ENCODE measurements at regions not wholly inside any gene's neighbourhood (a gene's known extent, or its start where the extent isn't known, plus 50 kb on each side); places are given as distances from the start of the nearest gene placed in this dataset.

DNA sequence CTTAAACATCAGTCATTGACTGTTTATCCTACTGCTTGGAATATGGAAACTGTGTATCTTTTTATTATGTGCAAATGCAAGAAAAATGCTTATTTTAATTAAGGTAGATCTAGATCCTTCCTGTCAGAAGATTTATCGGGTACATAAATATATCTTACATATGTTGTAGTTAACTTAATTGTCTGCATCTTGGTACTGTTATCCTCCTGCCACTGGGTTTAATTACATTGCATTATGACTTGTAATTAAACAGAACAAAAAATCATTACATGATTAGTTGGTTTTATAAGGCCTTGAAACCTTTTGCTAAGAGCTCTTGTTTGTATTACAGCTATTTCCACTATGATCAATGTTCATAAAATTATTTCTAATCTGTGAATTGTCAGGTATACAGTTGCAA is 211.2 kb downstream of the PTGER3 start:
- no peaks in the 10 kb centered on the region for H3K9me3 ChIP-seq
- 83 to 95% methylated on average over 1 of the region's 1 CpG for WGBS, 2 donors (ENCODE audit: low coverage in 1 of 2)
- intact Hi-C loops (cut with DNase I; ENCODE audit: low total_unique reads): no loop called here

DNA sequence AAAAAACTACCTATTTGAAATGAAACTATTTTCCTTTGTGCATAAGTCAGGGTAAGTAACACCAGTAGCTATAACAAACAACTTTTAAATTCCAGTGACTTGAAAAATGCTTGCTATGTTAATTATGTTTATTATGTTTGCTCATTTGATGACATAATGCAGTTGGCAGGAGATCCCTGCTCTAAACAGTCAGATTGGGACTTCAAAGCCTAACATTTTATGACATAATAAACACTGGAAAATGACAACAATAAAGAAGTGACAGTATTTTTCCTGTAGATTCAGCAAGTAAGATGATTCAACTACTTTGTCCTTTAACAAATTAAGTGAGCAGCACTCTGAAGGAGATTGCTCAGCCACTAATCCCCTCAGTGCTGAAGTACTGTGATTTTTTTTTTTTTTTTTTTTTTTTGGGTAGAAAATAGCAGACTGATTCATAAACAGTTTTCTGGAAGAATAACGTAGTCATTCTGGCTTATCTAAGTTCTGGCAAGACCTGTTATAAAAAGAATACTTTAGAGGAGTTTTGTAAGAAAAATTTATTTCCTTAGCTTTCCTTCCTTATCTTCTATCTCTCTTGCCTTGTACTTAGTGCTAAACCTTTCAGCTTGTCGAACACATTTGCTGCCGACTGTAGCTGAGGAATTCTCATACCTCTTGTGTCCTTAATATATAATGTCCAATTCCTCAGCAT is 207.2 kb downstream of the PTGER3 start:
- H3K27me3 ChIP-seq: no peaks in the 10 kb centered on the region
- DNase-seq: no peak
- no peak overlapping the region for H3K27ac ChIP-seq
- H3K36me3 ChIP-seq: no peaks in the 10 kb centered on the region
- TF ChIP-seq POLR2AphosphoS5 (IDR thresholded peaks at IDR 0.05) (no peak), EP300 (IDR thresholded peaks at IDR 0.05; ENCODE audit: low read depth) (no peak), POLR2A (IDR thresholded peaks at IDR 0.05) (no peak)
- TF ChIP-seq, protein P1, sequence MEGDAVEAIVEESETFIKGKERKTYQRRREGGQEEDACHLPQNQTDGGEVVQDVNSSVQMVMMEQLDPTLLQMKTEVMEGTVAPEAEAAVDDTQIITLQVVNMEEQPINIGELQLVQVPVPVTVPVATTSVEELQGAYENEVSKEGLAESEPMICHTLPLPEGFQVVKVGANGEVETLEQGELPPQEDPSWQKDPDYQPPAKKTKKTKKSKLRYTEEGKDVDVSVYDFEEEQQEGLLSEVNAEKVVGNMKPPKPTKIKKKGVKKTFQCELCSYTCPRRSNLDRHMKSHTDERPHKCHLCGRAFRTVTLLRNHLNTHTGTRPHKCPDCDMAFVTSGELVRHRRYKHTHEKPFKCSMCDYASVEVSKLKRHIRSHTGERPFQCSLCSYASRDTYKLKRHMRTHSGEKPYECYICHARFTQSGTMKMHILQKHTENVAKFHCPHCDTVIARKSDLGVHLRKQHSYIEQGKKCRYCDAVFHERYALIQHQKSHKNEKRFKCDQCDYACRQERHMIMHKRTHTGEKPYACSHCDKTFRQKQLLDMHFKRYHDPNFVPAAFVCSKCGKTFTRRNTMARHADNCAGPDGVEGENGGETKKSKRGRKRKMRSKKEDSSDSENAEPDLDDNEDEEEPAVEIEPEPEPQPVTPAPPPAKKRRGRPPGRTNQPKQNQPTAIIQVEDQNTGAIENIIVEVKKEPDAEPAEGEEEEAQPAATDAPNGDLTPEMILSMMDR (IDR thresholded peaks at IDR 0.05): no peak
- no peak overlapping the region for H3K4me3 ChIP-seq
- no peaks in the 10 kb centered on the region for H3K9me3 ChIP-seq
- WGBS, 2 donors (ENCODE audit: low coverage in 1 of 2): 50 to 54% methylated on average over 3 of the region's 3 CpGs
- H3K4me1 ChIP-seq: no peaks in the 10 kb centered on the region
- intact Hi-C loops (cut with DNase I; ENCODE audit: low total_unique reads): no loop called here
- in situ Hi-C loops (cut with MboI; ENCODE audit: low pct_ligation_motif_present in 1 of 4, low pct_unique_long_range_greater_than_20kb in 1 of 4, low sequenced_read_pairs in 3 of 4): no loop called here

More for the DNA sequence above, 211.2 kb downstream of the PTGER3 start:
- Histone ChIP-seq H3K4me3 (no peak overlapping the region), H3K27ac (no peak overlapping the region), H3K36me3 (no peaks in the 10 kb centered on the region), H3K27me3 (no peaks in the 10 kb centered on the region), H3K4me1 (no peaks in the 10 kb centered on the region)
- in situ Hi-C loops (cut with MboI; ENCODE audit: low pct_ligation_motif_present in 1 of 4, low pct_unique_long_range_greater_than_20kb in 1 of 4, low sequenced_read_pairs in 3 of 4): no loop called here
- no peak for DNase-seq
- TF ChIP-seq EP300 (IDR thresholded peaks at IDR 0.05; ENCODE audit: low read depth) (no peak), POLR2A (IDR thresholded peaks at IDR 0.05) (no peak), POLR2AphosphoS5 (IDR thresholded peaks at IDR 0.05) (no peak)
- TF ChIP-seq, protein P1 (IDR thresholded peaks at IDR 0.05): no peak

DNA sequence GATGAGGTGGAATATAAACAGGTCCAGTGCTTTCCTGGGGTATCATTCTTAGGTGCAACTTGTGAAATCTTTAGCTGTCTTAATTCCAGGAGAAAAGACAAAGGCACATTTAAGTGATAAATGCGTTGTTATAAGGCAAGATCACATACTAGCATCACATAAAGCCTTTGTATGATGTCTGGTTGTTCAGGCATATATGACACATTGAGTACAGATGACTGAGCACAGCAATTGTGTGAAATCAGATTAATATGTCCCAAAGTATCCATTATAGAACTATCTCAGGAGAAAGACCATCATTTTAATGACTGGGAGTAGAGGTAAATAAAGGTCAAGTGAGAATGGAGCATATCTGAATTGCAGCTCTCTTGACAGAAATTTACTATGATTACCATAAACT is 205.1 kb downstream of the PTGER3 start:
- H3K36me3 ChIP-seq: no peaks in the 10 kb centered on the region
- no peak for TF ChIP-seq POLR2A (IDR thresholded peaks at IDR 0.05)
- no peak for TF ChIP-seq EP300 (IDR thresholded peaks at IDR 0.05; ENCODE audit: low read depth)
- TF ChIP-seq POLR2AphosphoS5 (IDR thresholded peaks at IDR 0.05): no peak
- TF ChIP-seq, protein P1 (IDR thresholded peaks at IDR 0.05): no peak
- in situ Hi-C loops (cut with MboI; ENCODE audit: low pct_ligation_motif_present in 1 of 4, low pct_unique_long_range_greater_than_20kb in 1 of 4, low sequenced_read_pairs in 3 of 4) (no loop called here), intact Hi-C loops (cut with DNase I; ENCODE audit: low total_unique reads) (no loop called here)
- H3K9me3 ChIP-seq: no peaks in the 10 kb centered on the region
- no peak overlapping the region for H3K4me3 ChIP-seq
- DNase-seq: no peak
- no peaks in the 10 kb centered on the region for H3K4me1 ChIP-seq
- no peaks in the 10 kb centered on the region for H3K27me3 ChIP-seq
- H3K27ac ChIP-seq: no peak overlapping the region
- WGBS, 2 donors (ENCODE audit: low coverage in 1 of 2): 38 to 56% methylated on average over 1 of the region's 1 CpG

DNA sequence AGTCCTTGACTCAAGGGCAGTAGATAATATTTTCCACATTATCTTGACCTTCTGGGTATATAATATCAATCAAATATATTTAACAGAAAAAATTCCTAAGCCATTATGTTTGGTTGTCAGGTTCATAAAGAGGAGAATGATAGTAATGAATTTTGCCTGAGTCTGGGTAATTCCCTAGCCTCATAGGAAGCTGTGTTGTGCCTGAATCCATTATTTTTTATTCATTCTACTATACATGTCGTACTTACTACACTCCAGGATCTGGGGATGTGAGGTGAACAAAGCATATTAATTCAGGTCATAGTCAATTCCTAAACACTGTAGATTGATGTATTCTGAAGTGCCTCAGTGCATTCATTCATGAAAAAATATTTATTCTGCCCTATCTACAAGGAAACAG is 204.2 kb downstream of the PTGER3 start:
- DNase-seq: no peak
- H3K27ac ChIP-seq: no peak overlapping the region
- intact Hi-C loops (cut with DNase I; ENCODE audit: low total_unique reads): no loop called here
- 86 to 100% methylated on average over 1 of the region's 1 CpG for WGBS, 2 donors (ENCODE audit: low coverage in 1 of 2)
- no peaks in the 10 kb centered on the region for H3K4me1 ChIP-seq
- H3K4me3 ChIP-seq: no peak overlapping the region
- no peaks in the 10 kb centered on the region for H3K36me3 ChIP-seq
- no peak for TF ChIP-seq POLR2A (IDR thresholded peaks at IDR 0.05)
- TF ChIP-seq, protein P1 (IDR thresholded peaks at IDR 0.05): no peak
- no peak for TF ChIP-seq EP300 (IDR thresholded peaks at IDR 0.05; ENCODE audit: low read depth)
- TF ChIP-seq POLR2AphosphoS5 (IDR thresholded peaks at IDR 0.05): no peak
- in situ Hi-C loops (cut with MboI; ENCODE audit: low pct_ligation_motif_present in 1 of 4, low pct_unique_long_range_greater_than_20kb in 1 of 4, low sequenced_read_pairs in 3 of 4): no loop called here
- H3K27me3 ChIP-seq: no peaks in the 10 kb centered on the region
- H3K9me3 ChIP-seq: no peaks in the 10 kb centered on the region
